Coronary artery (tissue), 2 donors: ENCODE measurements at regions not wholly inside any gene's neighbourhood (a gene's known extent, or its start where the extent isn't known, plus 50 kb on each side); places are given as distances from the start of the nearest gene placed in this dataset.

Source experiments
- DNase-seq: peaks from one replicate; pipeline ENCODE4 v3.0.0-alpha.2; 2017; ENCODE audit warnings: low spot score
- H3K27ac ChIP-seq, 2 donors: fragments of 200-600 bp; sonication (generic); one replicate each; pipeline ENCODE4 v1.5.1; 2016 to 2019
- H3K4me3 ChIP-seq: fragments of 200-600 bp; sonication (generic); 2 replicates; pipeline ENCODE4 v1.5.1; 2016; ENCODE audit warnings: mild to moderate bottlenecking, moderate library complexity
- CTCF ChIP-seq: fragments of 200-600 bp; sonication (generic); IDR thresholded peaks from one replicate; pipeline ENCODE4 v1.5.1; 2019; ENCODE audit warnings: antibody characterized with exemption

- no peak overlapping the region for H3K27ac ChIP-seq
- TF ChIP-seq CTCF = no peak
- DNase-seq = no peak
- no peak overlapping the region for H3K4me3 ChIP-seq
Measured at GRCh38 chr20:6420336-6420735, 297.5 kb upstream of the FERMT1 start.

- no peak for TF ChIP-seq CTCF
- H3K4me3 ChIP-seq = no peak overlapping the region
- H3K27ac ChIP-seq = no peak overlapping the region
- no peak for DNase-seq
Measured at GRCh38 chr20:6418732-6419131, 295.9 kb upstream of the FERMT1 start.

GRCh38 chr20:6416371-6416770, 293.5 kb upstream of the FERMT1 start:
- no peak overlapping the region for H3K4me3 ChIP-seq
- TF ChIP-seq CTCF = no peak
- no peak for DNase-seq
- no peak overlapping the region for H3K27ac ChIP-seq

DNA sequence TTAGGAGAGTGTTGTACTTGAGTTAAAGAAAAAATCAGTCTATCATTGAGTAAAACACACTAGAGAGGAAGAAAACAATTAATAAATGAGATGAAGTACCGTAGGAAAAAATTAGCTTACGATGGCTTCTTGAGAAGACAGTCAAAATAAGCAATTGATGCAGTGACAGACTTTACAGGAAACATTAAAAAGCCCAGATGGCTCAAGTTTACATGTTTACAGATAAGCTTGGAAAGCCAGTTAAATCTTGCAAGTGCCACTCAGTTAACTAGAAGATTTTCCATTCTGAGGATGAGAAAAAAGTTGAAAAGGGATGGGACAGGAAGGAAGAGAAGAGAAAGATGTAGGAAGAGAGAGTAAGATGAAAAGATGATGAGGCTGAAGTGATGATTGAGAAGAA, 288.8 kb upstream of the FERMT1 start:
- no peak for TF ChIP-seq CTCF
- Histone ChIP-seq H3K27ac (no peak overlapping the region), H3K4me3 (no peak overlapping the region)
- DNase-seq = no peak

- no peak overlapping the region for H3K4me3 ChIP-seq
- no peak for TF ChIP-seq CTCF
Measured at GRCh38 chr20:6410721-6411120, 287.9 kb upstream of the FERMT1 start.

DNA sequence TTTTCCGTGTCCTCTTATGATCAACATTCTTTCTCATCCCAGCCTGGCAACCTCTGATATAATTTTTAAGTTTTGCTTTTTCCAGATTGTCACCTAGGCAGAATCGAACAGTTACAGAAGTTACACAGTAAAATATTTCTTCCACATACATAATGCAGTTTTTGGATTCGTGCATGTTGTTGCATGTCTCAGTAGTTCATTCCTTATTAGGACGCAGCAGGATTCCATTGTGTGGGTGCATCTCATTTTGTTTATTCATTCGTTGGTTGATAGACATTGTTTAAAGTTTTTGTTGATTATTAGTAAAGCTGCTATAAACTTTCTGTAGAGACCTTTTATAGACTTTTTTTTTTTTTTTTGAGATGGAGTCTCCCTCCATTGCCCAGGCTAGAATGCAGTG, 284.3 kb upstream of the FERMT1 start:
- Histone ChIP-seq H3K27ac (no peak overlapping the region), H3K4me3 (no peak overlapping the region)
- no peak for TF ChIP-seq CTCF
- DNase-seq = no peak

More at GRCh38 chr20:6410721-6411120, 287.9 kb upstream of the FERMT1 start:
- H3K27ac ChIP-seq = no peak overlapping the region
- DNase-seq = no peak

DNA sequence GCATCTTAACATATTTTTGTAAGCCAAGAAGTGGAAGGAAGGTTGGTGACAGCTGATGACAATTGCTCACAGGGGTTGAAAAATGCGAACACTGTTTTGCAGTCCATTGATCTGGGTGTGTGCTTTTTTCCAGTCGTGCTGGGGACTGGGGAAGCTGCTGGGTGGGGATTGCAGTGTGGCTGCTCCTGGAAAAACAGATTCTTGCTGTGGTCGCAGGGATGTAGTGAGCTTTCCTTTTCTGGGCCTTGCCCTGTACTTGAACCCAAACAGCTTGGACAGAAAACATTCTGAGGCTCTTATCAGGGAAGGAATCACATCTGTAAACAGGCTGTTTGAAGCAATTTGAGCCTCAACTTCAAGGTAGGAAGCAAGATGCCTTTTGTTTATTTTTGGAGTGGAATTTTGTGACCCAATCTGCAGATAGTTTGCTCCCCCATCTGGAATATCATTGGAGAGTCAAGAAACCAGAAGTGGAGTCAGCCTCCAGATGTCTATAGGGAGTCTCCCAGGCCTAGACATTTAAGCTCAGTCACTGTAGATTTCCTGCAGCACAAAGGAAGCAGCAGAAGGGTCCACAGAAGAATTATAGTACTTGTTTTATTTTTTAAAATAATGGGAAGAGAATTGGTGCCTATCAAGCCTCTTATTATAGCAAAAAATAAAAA, 279.2 kb upstream of the FERMT1 start:
- H3K27ac ChIP-seq = no peak overlapping the region
- DNase-seq = no peak
- no peak overlapping the region for H3K4me3 ChIP-seq
- no peak for TF ChIP-seq CTCF
